Brain microvascular endothelial cell (primary cell): ENCODE measurements at regions not wholly inside any gene's neighbourhood (a gene's known extent, or its start where the extent isn't known, plus 50 kb on each side); places are given as distances from the start of the nearest gene placed in this dataset.

ENCODE experiments used
- DNase-seq: peaks from one replicate; pipeline ENCODE4 v3.0.0-alpha.2; 2020
- H3K27ac ChIP-seq: fragments of 250-450 bp; sonication (Bioruptor Pico); 2 replicates; pipeline ENCODE4 v1.5.1; 2020; ENCODE audit warnings: mild to moderate bottlenecking, moderate library complexity
- H3K27me3 ChIP-seq: fragments of 250-450 bp; sonication (Bioruptor Pico); replicated peaks from 2 replicates; pipeline ENCODE4 v1.5.1; 2020; ENCODE audit warnings: mild to moderate bottlenecking
- H3K36me3 ChIP-seq: fragments of 250-450 bp; sonication (Bioruptor Pico); replicated peaks from 2 replicates; pipeline ENCODE4 v1.5.1; 2020; ENCODE audit warnings: mild to moderate bottlenecking
- H3K4me3 ChIP-seq: 2 replicates; pipeline ENCODE4 v1.5.1; 2011; ENCODE audit warnings: low read depth, mild to moderate bottlenecking, control low read depth, low read length, moderate library complexity
- in situ Hi-C: cut with HindIII; loops from 2 replicates; pipeline ENCODE4 v1.10.0; 2017; ENCODE audit warnings: low sequenced_read_pairs, low pct_ligation_motif_present
- TF ChIP-seq, protein P1 (sequence below): IDR thresholded peaks from 2 replicates; pipeline ENCODE4 v1.5.1; 2011; ENCODE audit warnings: low read depth, mild to moderate bottlenecking, moderate library complexity, low read length, control low read depth, inconsistent platforms; ENCODE audit errors: missing control alignments

DNA sequence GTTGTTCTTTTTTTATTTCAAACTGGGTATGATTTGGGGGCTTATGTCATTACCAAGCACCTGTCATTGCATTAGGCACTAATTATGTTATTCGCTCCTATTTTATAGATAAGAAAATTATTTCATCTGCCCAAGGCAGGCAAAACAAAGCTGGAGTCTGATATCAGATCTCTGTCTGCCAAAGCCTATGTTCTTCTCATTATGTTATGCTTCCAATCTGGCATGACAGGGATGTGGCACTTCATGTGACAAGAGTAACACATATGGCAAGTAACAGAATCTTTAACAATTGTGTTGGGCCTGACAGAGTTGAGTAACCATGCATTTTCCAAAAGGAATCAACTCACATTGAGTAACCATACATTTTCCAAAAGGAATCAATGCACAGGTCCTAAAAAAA, 61.2 kb upstream of the TOM1L1 start:
- Histone ChIP-seq H3K27ac (no peak overlapping the region), H3K27me3 (no peaks in the 10 kb centered on the region), H3K36me3 (no peaks in the 10 kb centered on the region), H3K4me3 (no peak overlapping the region)
- TF ChIP-seq, protein P1, sequence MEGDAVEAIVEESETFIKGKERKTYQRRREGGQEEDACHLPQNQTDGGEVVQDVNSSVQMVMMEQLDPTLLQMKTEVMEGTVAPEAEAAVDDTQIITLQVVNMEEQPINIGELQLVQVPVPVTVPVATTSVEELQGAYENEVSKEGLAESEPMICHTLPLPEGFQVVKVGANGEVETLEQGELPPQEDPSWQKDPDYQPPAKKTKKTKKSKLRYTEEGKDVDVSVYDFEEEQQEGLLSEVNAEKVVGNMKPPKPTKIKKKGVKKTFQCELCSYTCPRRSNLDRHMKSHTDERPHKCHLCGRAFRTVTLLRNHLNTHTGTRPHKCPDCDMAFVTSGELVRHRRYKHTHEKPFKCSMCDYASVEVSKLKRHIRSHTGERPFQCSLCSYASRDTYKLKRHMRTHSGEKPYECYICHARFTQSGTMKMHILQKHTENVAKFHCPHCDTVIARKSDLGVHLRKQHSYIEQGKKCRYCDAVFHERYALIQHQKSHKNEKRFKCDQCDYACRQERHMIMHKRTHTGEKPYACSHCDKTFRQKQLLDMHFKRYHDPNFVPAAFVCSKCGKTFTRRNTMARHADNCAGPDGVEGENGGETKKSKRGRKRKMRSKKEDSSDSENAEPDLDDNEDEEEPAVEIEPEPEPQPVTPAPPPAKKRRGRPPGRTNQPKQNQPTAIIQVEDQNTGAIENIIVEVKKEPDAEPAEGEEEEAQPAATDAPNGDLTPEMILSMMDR, result no peak
- DNase-seq, result no peak
- in situ Hi-C loops, result no loop called here

DNA sequence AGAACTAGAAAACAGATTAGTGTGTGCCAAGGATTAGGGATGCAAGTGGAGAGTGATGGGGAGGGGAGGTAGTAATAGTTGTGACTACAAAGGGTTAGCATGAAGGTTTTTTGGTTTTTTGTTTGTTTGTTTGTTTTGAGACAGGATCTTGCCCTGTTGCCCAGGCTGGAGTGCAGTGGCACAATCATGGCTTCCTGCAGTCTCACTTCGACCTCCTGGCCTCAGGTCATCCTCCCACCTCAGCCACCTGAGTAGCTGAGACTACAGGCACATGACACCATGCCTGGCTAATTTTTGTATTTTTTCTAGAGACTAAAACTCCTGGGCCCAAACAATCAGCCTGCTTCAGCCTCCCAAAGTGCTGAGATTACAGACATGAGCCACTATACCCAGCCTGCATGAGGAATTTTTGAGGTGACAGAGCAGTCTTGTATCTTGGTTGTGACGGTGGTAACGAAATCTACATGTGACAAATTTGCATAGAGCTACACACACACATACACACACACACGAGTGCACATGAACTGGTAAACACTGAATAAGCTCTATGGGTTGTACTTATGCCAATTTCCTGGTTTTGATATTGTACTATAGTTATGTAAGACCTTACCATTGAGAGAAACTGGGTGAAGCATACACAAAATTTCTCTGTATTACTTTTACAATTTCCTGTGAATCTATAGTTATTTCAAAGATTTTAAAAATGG, 59.6 kb upstream of the TOM1L1 start:
- Histone ChIP-seq H3K27me3 (no peaks in the 10 kb centered on the region), H3K4me3 (no peak overlapping the region), H3K36me3 (no peaks in the 10 kb centered on the region), H3K27ac (no peak overlapping the region)
- in situ Hi-C loops, result no loop called here
- TF ChIP-seq, protein P1, result no peak
- DNase-seq, result no peak

DNA sequence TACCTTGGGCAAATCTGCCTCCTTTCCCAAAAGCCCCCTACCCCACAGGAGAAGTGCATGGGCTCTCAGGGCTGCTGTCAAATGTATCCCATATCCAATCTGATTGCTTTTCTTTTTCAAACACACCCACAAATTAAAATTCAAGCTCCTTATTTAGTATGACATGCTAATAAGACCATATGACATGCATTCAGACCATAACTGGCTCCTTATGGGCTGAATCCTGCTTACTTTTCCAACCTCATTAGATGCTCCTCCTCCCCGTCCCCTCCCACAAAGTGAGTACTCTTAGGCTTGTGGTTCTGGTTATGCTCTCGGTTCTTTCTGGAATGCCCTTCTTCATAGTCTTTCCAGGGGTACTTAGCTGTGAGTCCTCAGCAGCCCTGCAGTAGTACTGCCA, 59.0 kb upstream of the TOM1L1 start:
- TF ChIP-seq, protein P1, result no peak
- Histone ChIP-seq H3K36me3 (no peaks in the 10 kb centered on the region), H3K4me3 (no peak overlapping the region), H3K27ac (no peak overlapping the region), H3K27me3 (no peaks in the 10 kb centered on the region)
- in situ Hi-C loops, result no loop called here
- no peak for DNase-seq

DNA sequence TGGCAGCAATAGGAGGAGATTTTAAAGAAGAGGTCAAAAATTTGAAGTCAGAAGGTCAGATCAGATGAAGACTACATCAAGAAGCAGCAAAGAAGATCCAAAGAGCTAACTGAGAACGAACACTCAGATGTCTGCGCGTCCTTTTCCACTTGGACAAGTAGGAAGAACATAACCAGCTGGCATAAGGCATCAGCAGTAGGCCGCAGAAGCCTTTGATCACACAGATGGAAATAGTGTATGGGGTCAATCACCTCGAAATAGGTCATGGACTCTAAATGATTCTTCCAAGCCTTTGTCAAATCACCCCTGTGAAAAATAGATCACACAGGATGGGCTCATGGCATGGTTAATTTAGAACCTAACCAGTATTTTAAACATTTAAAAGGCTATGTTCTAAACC, 56.4 kb upstream of the TOM1L1 start:
- no peaks in the 10 kb centered on the region for H3K27me3 ChIP-seq
- no peak for DNase-seq
- TF ChIP-seq, protein P1, result no peak
- H3K36me3 ChIP-seq, result no peaks in the 10 kb centered on the region
- H3K27ac ChIP-seq, result no peak overlapping the region
- in situ Hi-C loops, result no loop called here
- no peak overlapping the region for H3K4me3 ChIP-seq

DNA sequence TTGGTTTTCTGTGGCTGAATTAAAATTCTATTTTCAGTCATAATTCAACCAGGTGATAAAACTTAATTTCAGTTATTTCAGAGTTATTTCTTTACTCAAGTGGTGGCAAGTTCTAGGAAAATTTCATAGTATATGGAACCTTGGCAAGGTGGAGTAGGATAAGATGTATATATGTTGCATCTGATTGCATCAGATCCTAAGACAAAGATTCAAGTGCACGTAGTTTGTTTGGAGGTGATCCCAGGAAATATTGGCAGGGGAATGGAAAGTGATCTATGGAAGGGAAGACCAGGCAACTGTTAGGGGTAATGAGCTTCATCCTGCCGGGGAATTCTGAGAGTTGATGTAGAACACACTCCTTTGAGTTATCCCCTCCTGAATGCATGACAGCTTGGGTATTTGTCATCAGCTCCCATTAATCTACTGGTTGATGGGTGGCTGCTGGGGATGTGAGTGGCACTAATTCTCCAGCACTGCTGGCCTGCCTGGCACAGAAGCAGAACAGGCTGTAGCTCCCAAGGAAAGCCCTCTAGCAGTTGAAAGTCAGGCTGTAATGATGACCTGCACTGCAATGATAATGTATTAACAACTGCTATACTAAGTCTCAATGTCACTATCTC, 52.2 kb upstream of the TOM1L1 start:
- H3K4me3 ChIP-seq, result no peak overlapping the region
- H3K36me3 ChIP-seq, result no peaks in the 10 kb centered on the region
- in situ Hi-C loops, result no loop called here
- TF ChIP-seq, protein P1, result no peak
- no peak overlapping the region for H3K27ac ChIP-seq
- H3K27me3 ChIP-seq, result no peaks in the 10 kb centered on the region
- DNase-seq, result no peak

DNA sequence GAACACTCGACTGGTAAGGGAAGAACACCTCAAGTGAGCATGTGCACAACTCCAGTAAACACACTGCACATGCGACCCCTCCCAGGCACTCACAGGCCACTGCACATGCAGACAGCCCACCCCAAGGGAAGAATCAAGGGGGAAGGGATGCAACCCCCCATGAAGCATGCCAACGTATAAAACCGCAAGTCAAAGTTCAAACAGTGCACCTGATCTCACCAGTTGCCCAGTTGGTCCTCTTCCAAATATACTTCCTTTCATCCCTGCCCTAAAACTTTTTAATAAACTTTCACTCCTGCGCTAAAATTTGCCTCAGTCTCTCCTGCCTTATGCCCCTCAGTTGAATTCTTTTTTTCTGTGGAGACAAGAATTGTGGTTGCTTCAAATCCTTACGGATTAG, 51.0 kb upstream of the TOM1L1 start:
- TF ChIP-seq, protein P1, result no peak
- Histone ChIP-seq H3K27me3 (no peaks in the 10 kb centered on the region), H3K36me3 (no peaks in the 10 kb centered on the region), H3K4me3 (no peak overlapping the region), H3K27ac (no peak overlapping the region)
- no peak for DNase-seq
- in situ Hi-C loops, result no loop called here
